IMR-90 (cell line): ENCODE measurements at regions not wholly inside any gene's neighbourhood (a gene's known extent, or its start where the extent isn't known, plus 50 kb on each side); places are given as distances from the start of the nearest gene placed in this dataset.
"Not testable (repeated sequence)": the region's sequence is repeated elsewhere in the genome, so short reads cannot be mapped to it uniquely, and the experiment has no call there.

Experiments used
- ATAC-seq: fragments of 200-7000 bp; cut with Tn5 transposase; 2 replicates; pipeline ENCODE4 v1.9.1; 2020; ENCODE audit warnings: low read depth, mild to moderate bottlenecking, moderate library complexity
- BruUV-seq: library from RNA; stranded (reverse); fragments of 400-500 nt; replicated peaks from 2 replicates; lab custom pipeline; 2021; lab: Mats Ljungman, UMichigan
- CTCF ChIA-PET: fragments of 300-600 bp; formaldehyde crosslinking; extraction: SDS; loops from one replicate; lab custom pipeline; 2021; ENCODE audit warnings: antibody characterized with exemption; lab: Yijun Ruan, JAX
- POLR2A ChIA-PET: fragments of 300-600 bp; sonication (Branson Sonifier 250); formaldehyde crosslinking; loops from one replicate; lab custom pipeline; 2022; ENCODE audit warnings: antibody characterized with exemption; ENCODE audit not compliant: unreplicated experiment; lab: Charles Lee
- DNase-seq: peaks from one replicate; pipeline ENCODE4 v3.0.0; 2013
- H2AFZ ChIP-seq: replicated peaks from 2 replicates; pipeline ENCODE3; 2013; ENCODE audit warnings: low read length, mild to moderate bottlenecking; ENCODE audit not compliant: poor library complexity
- H2AK5ac ChIP-seq: 2 replicates; pipeline ENCODE4 v1.6.1; 2013; ENCODE audit warnings: low read depth, low read length, inconsistent platforms
- H2AK9ac ChIP-seq: replicated peaks from 2 replicates; pipeline ENCODE3; 2013; ENCODE audit warnings: mild to moderate bottlenecking, low read depth, low read length, moderate library complexity; ENCODE audit not compliant: poor library complexity
- H2BK120ac ChIP-seq: 2 replicates; pipeline ENCODE4 v1.6.1; 2013; ENCODE audit warnings: low read depth, low read length, inconsistent platforms
- H2BK15ac ChIP-seq: 3 replicates; pipeline ENCODE4 v1.6.1; 2013; ENCODE audit warnings: low read depth, low read length, inconsistent platforms
- H2BK20ac ChIP-seq: 2 replicates; pipeline ENCODE4 v1.6.1; 2013; ENCODE audit warnings: low read depth, mild to moderate bottlenecking, inconsistent platforms, low read length, moderate library complexity
- H2BK5ac ChIP-seq: 2 replicates; pipeline ENCODE4 v1.6.1; 2013; ENCODE audit warnings: mild to moderate bottlenecking, low read depth, low read length, inconsistent platforms; ENCODE audit not compliant: poor library complexity, severe bottlenecking
- H3K14ac ChIP-seq: replicated peaks from 2 replicates; pipeline ENCODE4 v1.6.1; 2013; ENCODE audit warnings: low read depth, low read length, inconsistent platforms
- H3K18ac ChIP-seq: 2 replicates; pipeline ENCODE4 v1.6.1; 2013; ENCODE audit warnings: low read depth, low read length, control low read depth
- H3K23ac ChIP-seq: 2 replicates; pipeline ENCODE4 v1.6.1; 2013; ENCODE audit warnings: low read depth, low read length, inconsistent platforms
- H3K27ac ChIP-seq: 2 replicates; pipeline ENCODE4 v1.5.1; 2013; ENCODE audit warnings: mild to moderate bottlenecking, control low read depth, low read length; ENCODE audit not compliant: insufficient read depth
- H3K27me3 ChIP-seq: 2 replicates; pipeline ENCODE4 v1.6.1; 2013; ENCODE audit warnings: low read length; ENCODE audit not compliant: control insufficient read depth, insufficient read depth
- H3K36me3 ChIP-seq: 2 replicates; pipeline ENCODE4 v1.6.1; 2013; ENCODE audit warnings: low read length, mixed read lengths; ENCODE audit not compliant: control insufficient read depth, insufficient read depth
- H3K4ac ChIP-seq: 2 replicates; pipeline ENCODE4 v1.6.1; 2013; ENCODE audit warnings: low read depth, low read length, inconsistent platforms
- H3K4me1 ChIP-seq: 2 replicates; pipeline ENCODE4 v1.6.1; 2013; ENCODE audit warnings: low read length, mixed read lengths; ENCODE audit not compliant: control insufficient read depth, insufficient read depth
- H3K4me2 ChIP-seq: 2 replicates; pipeline ENCODE4 v1.6.1; 2013; ENCODE audit warnings: low read depth, mild to moderate bottlenecking, control low read depth, low read length, moderate library complexity
- H3K4me3 ChIP-seq: 2 replicates; pipeline ENCODE4 v1.5.1; 2013; ENCODE audit warnings: low read depth, mild to moderate bottlenecking, control low read depth, low read length, moderate library complexity; ENCODE audit not compliant: insufficient read depth
- H3K56ac ChIP-seq: 2 replicates; pipeline ENCODE4 v1.6.1; 2013; ENCODE audit warnings: low read length, inconsistent platforms; ENCODE audit not compliant: insufficient read depth; ENCODE audit errors: extremely low read depth
- H3K79me1 ChIP-seq, 2 experiments: 2 replicates each; pipeline ENCODE4 v1.6.1; 2013; ENCODE audit warnings: low read length in 2 of 2, inconsistent platforms in 1 of 2, low read depth in 1 of 2
- H3K9ac ChIP-seq: 2 replicates; pipeline ENCODE4 v1.6.1; 2013; ENCODE audit warnings: low read depth, low read length, control low read depth
- H3K9me1 ChIP-seq: 2 replicates; pipeline ENCODE4 v1.6.1; 2013; ENCODE audit warnings: low read length, inconsistent platforms; ENCODE audit not compliant: insufficient read depth
- H3K9me3 ChIP-seq: 2 replicates; pipeline ENCODE4 v1.6.1; 2013; ENCODE audit warnings: low read length; ENCODE audit not compliant: control insufficient read depth, insufficient read depth
- H4K20me1 ChIP-seq: 2 replicates; pipeline ENCODE4 v1.6.1; 2013; ENCODE audit warnings: low read length, inconsistent platforms; ENCODE audit not compliant: insufficient read depth
- H4K5ac ChIP-seq: 2 replicates; pipeline ENCODE4 v1.6.1; 2013; ENCODE audit warnings: mild to moderate bottlenecking, low read depth, low read length, control low read depth
- H4K8ac ChIP-seq, 2 experiments: 2 replicates each; pipeline ENCODE4 v1.6.1; 2013; ENCODE audit warnings: low read depth in 2 of 2, low read length in 2 of 2, control low read depth in 1 of 2, inconsistent platforms in 1 of 2
- H4K91ac ChIP-seq: 2 replicates; pipeline ENCODE4 v1.6.1; 2013; ENCODE audit warnings: low read depth, low read length, inconsistent platforms; ENCODE audit not compliant: insufficient read depth
- WGBS, 2 experiments: methylation state at CpG; one replicate each; pipeline versions ENCODE4 v1.1.5 to v1.1.7; 2013; ENCODE audit warnings: missing lambda C conversion rate in 2 of 2; ENCODE audit not compliant: insufficient read length in 1 of 2; ENCODE audit errors: extremely low coverage in 2 of 2; 5-methylcytosine and 5-hydroxymethylcytosine counted together
- dilution Hi-C: fragments of 300-500 bp; cut with HindIII; formaldehyde crosslinking; loops from one replicate; pipeline ENCODE4 v1.14.3; 2018; ENCODE audit warnings: low sequenced_read_pairs; ENCODE audit not compliant: unreplicated experiment
- in situ Hi-C: fragments of 300-500 bp; cut with MboI; formaldehyde crosslinking; loops from 3 replicates; pipeline ENCODE4 v1.14.3; 2019; ENCODE audit warnings: low sequenced_read_pairs, inconsistent platforms, mixed read lengths
- intact Hi-C: fragments of 100-400 bp; cut with micrococcal nuclease; formaldehyde crosslinking; loops from 2 replicates; pipeline ENCODE4 v1.10.0; 2022

DNA sequence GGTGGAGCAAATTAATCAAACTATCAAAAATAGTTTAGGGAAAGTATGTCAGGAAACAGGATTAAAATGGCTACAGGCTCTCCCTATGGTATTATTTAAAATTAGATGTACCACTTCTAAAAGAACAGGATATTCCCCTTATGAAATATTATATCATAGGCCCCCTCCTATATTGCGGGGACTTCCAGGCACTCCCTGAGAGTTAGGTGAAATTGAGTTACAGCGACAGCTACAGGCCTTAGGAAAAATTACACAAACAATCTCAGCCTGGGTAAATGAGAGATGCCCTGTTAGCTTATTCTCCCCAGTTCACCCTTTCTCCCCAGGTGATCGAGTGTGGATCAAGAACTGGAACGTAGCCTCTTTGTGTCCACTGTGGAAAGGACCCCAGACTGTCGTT, 86.7 kb upstream of the DEFB108B start:
- H3K27me3 ChIP-seq, H3K23ac ChIP-seq, H4K5ac ChIP-seq, H2BK15ac ChIP-seq, H2AK9ac ChIP-seq, H3K4ac ChIP-seq, H4K20me1 ChIP-seq, H3K27ac ChIP-seq, DNase-seq, CTCF ChIA-PET, H4K91ac ChIP-seq, H3K14ac ChIP-seq, H2BK120ac ChIP-seq, H3K9me1 ChIP-seq, H3K9ac ChIP-seq, BruUV-seq, H3K18ac ChIP-seq, H3K79me1 ChIP-seq, POLR2A ChIA-PET, H2AFZ ChIP-seq, H3K36me3 ChIP-seq, H4K8ac ChIP-seq, intact Hi-C loops, H3K9me3 ChIP-seq, dilution Hi-C loops, H3K56ac ChIP-seq, H2AK5ac ChIP-seq, H3K4me2 ChIP-seq, H2BK5ac ChIP-seq, H2BK20ac ChIP-seq, ATAC-seq, in situ Hi-C loops, H3K4me3 ChIP-seq, H3K4me1 ChIP-seq: not testable (repeated sequence)
- WGBS, 2 experiments: no CpG with 5 or more reads among the region's 5 CpGs

DNA sequence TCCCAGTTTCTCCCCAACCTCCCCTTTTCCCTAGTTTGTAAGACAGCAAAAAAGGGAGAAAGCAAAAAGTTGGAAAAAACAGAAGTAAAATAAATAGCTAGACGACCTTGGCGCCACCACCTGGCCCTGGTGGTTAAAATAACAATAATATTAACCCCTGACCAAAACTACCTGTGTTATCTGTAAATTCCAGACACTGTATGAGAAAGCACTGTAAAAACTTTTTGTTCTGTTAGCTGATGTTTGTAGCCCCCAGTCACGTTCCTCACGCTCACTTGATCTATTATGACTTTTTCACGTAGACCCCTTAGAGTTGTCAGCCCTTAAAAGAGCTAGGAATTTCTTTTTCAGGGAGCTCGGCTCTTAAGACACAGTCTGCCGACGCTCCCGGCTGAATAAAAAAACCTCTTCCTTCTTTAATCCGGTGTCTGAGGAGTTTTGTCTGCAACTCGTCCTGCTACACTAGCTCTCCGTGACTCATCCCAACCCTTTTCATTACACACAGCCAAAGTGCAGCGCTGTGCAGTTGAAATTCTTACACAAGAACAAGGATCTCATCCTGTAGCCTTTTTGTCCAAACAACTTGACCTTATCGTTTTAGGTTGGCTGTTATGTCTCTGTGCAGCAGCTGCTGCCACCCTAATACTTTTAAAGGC, 83.9 kb upstream of the DEFB108B start:
- H3K56ac ChIP-seq, H2BK15ac ChIP-seq, POLR2A ChIA-PET, in situ Hi-C loops, H3K9me3 ChIP-seq, H4K91ac ChIP-seq, H3K9ac ChIP-seq, H4K8ac ChIP-seq, ATAC-seq, CTCF ChIA-PET, H3K79me1 ChIP-seq, H3K27me3 ChIP-seq, H2AK9ac ChIP-seq, H2AFZ ChIP-seq, H3K9me1 ChIP-seq, BruUV-seq, H3K14ac ChIP-seq, H3K23ac ChIP-seq, intact Hi-C loops, H3K18ac ChIP-seq, H2BK5ac ChIP-seq, H3K27ac ChIP-seq, H3K36me3 ChIP-seq, H4K5ac ChIP-seq, H3K4ac ChIP-seq, H3K4me3 ChIP-seq, H2AK5ac ChIP-seq, H4K20me1 ChIP-seq, H2BK120ac ChIP-seq, H2BK20ac ChIP-seq, H3K4me1 ChIP-seq, dilution Hi-C loops: not testable (repeated sequence)
- H3K4me2 ChIP-seq: peak overlapping the region; percentile 3; the same call in 1 of the 2 replicates
- WGBS, 2 experiments: 57% methylated on average over 1 of the region's 14 CpGs; no CpG with 5 or more reads in 1 of the 2 experiments
- DNase-seq: peak; percentile 1
